HepG2 (cell line): ENCODE measurements at regions not wholly inside any gene's neighbourhood (a gene's known extent, or its start where the extent isn't known, plus 50 kb on each side); places are given as distances from the start of the nearest gene placed in this dataset.

Source experiments
- MAZ ChIP-seq, 2 experiments: sonication (generic) in 1 of 2; formaldehyde crosslinking in 1 of 2; IDR thresholded peaks; 2 replicates each; pipeline versions ENCODE4 v1.5.0 to v1.6.1; 2012 to 2020; ENCODE audit warnings: low read depth in 2 of 2, mild to moderate bottlenecking in 2 of 2, borderline replicate concordance in 1 of 2, improper control_type of control experiment in 1 of 2, low read length in 1 of 2, missing genetic modification reagents in 1 of 2, moderate library complexity in 1 of 2
- PAXIP1 ChIP-seq: sonication (generic); formaldehyde crosslinking; conservative IDR thresholded peaks from 2 replicates; pipeline ENCODE4 v1.4.0; 2020; ENCODE audit warnings: mild to moderate bottlenecking, missing genetic modification reagents, moderate library complexity

GRCh38 chr7:47145982-47146381, 435.9 kb downstream of the TNS3 start:
- no peak for TF ChIP-seq PAXIP1
- no peak for TF ChIP-seq MAZ (IDR thresholded peaks at IDR 0.05; ENCODE audit: borderline replicate concordance, low read depth, low read length)
- TF ChIP-seq MAZ (CRISPR knock-in tag; IDR thresholded peaks at IDR 0.05; ENCODE audit: low read depth), result no peak
